Natural killer cell (primary cell): ENCODE measurements at regions not wholly inside any gene's neighbourhood (a gene's known extent, or its start where the extent isn't known, plus 50 kb on each side); places are given as distances from the start of the nearest gene placed in this dataset.

ENCODE experiments used
- ATAC-seq, 3 donors: fragments of 150-1000 bp in 2 of 3; fragments of 200-7000 bp in 1 of 3; cut with Tn5 transposase; 1 replicate in 1 of 3; 2 replicates in 2 of 3; pipeline ENCODE4 v1.10.0; 2021; ENCODE audit warnings: mild to moderate bottlenecking in 2 of 3, moderate library complexity in 2 of 3
- DNase-seq, 2 donors: peaks; one replicate each; pipeline versions ENCODE4 v3.0.0 to v3.0.0-alpha.2; 2013 to 2021; ENCODE audit warnings: mixed read lengths in 1 of 2
- H3K27ac ChIP-seq: one replicate; pipeline ENCODE4 v1.5.1; 2013; ENCODE audit warnings: mild to moderate bottlenecking, low read length
- H3K27me3 ChIP-seq: one replicate; pipeline ENCODE4 v1.6.1; 2013; ENCODE audit warnings: low read length; ENCODE audit not compliant: control insufficient read depth, insufficient read depth
- H3K36me3 ChIP-seq: one replicate; pipeline ENCODE4 v1.6.1; 2013; ENCODE audit warnings: low read length; ENCODE audit not compliant: control insufficient read depth, insufficient read depth
- H3K4me1 ChIP-seq: one replicate; pipeline ENCODE4 v1.6.1; 2013; ENCODE audit warnings: low read length; ENCODE audit not compliant: control insufficient read depth, insufficient read depth
- H3K4me3 ChIP-seq: one replicate; pipeline ENCODE4 v1.5.1; 2013; ENCODE audit warnings: low read length
- H3K9me3 ChIP-seq: one replicate; pipeline ENCODE4 v1.6.1; 2013; ENCODE audit warnings: low read length; ENCODE audit not compliant: control insufficient read depth, insufficient read depth
- H3K27ac Mint-ChIP-seq, 2 donors: one replicate each; pipeline ENCODE4 v1.8.0; 2022; ENCODE audit warnings: mild to moderate bottlenecking in 2 of 2, mixed read lengths in 2 of 2, moderate library complexity in 1 of 2
- H3K27me3 Mint-ChIP-seq, 2 donors: one replicate each; pipeline ENCODE4 v1.8.0; 2022; ENCODE audit warnings: low read depth in 2 of 2, mixed read lengths in 2 of 2
- H3K36me3 Mint-ChIP-seq: one replicate; pipeline ENCODE4 v1.8.0; 2022; ENCODE audit warnings: mixed read lengths
- H3K4me1 Mint-ChIP-seq, 2 donors: one replicate each; pipeline ENCODE4 v1.8.0; 2022; ENCODE audit warnings: mixed read lengths in 2 of 2
- H3K4me3 Mint-ChIP-seq: one replicate; pipeline ENCODE4 v1.8.0; 2022; ENCODE audit warnings: mild to moderate bottlenecking, moderate library complexity, mixed read lengths
- H3K9me3 Mint-ChIP-seq, 2 donors: one replicate each; pipeline ENCODE4 v1.8.0; 2022; ENCODE audit warnings: mixed read lengths in 2 of 2
- WGBS: methylation state at CpG from one replicate; pipeline ENCODE4 v1.1.7; 2013; ENCODE audit warnings: missing lambda C conversion rate; ENCODE audit not compliant: insufficient coverage; 5-methylcytosine and 5-hydroxymethylcytosine counted together
- intact Hi-C: fragments of 100-400 bp; cut with micrococcal nuclease; formaldehyde crosslinking; loops from one replicate; pipeline ENCODE4 v1.14.2; 2022
- TF ChIP-seq, protein P1 (sequence below): fragments of 200-600 bp; IDR thresholded peaks from one replicate; pipeline ENCODE4 v1.8.0; 2022; ENCODE audit warnings: antibody characterized with exemption

DNA sequence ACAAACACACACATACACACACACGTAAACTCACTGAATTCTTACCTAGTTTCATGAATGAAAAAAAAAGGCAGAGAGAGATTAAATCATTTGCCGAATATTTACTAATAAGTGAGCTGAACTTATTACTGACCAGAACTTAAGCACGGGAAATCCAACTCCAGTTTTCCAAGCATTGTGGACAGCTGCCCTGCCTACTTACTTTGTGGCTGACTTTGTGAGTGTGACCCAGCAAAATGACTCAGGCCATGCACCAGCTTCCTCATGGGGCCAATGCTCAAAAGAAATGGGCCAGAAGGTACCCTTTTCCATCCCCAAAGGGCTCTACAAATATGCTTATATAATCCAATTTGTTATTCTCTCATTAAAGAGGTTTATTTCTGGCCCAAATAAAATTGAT lies 87.4 kb upstream of the RHOBTB1 start:
- no peak overlapping the region for H3K27ac Mint-ChIP-seq
- H3K4me3 Mint-ChIP-seq, result no peak overlapping the region
- Histone ChIP-seq H3K9me3 (no peaks in the 10 kb centered on the region), H3K27ac (no peak overlapping the region), H3K27me3 (no peaks in the 10 kb centered on the region), H3K36me3 (no peaks in the 10 kb centered on the region), H3K4me3 (no peak overlapping the region), H3K4me1 (no peaks in the 10 kb centered on the region)
- ATAC-seq, result no peak
- H3K27me3 Mint-ChIP-seq, result peaks cover 5 to 10% of the 10 kb centered on the region in 2 donors
- no peaks in the 10 kb centered on the region for H3K36me3 Mint-ChIP-seq
- H3K9me3 Mint-ChIP-seq, result no peaks in the 10 kb centered on the region
- no peak for DNase-seq
- 91% methylated on average over 3 of the region's 3 CpGs for WGBS
- TF ChIP-seq, protein P1, sequence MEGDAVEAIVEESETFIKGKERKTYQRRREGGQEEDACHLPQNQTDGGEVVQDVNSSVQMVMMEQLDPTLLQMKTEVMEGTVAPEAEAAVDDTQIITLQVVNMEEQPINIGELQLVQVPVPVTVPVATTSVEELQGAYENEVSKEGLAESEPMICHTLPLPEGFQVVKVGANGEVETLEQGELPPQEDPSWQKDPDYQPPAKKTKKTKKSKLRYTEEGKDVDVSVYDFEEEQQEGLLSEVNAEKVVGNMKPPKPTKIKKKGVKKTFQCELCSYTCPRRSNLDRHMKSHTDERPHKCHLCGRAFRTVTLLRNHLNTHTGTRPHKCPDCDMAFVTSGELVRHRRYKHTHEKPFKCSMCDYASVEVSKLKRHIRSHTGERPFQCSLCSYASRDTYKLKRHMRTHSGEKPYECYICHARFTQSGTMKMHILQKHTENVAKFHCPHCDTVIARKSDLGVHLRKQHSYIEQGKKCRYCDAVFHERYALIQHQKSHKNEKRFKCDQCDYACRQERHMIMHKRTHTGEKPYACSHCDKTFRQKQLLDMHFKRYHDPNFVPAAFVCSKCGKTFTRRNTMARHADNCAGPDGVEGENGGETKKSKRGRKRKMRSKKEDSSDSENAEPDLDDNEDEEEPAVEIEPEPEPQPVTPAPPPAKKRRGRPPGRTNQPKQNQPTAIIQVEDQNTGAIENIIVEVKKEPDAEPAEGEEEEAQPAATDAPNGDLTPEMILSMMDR, result no peak
- H3K4me1 Mint-ChIP-seq, result no peaks in the 10 kb centered on the region
- intact Hi-C loops, result no loop called here

DNA sequence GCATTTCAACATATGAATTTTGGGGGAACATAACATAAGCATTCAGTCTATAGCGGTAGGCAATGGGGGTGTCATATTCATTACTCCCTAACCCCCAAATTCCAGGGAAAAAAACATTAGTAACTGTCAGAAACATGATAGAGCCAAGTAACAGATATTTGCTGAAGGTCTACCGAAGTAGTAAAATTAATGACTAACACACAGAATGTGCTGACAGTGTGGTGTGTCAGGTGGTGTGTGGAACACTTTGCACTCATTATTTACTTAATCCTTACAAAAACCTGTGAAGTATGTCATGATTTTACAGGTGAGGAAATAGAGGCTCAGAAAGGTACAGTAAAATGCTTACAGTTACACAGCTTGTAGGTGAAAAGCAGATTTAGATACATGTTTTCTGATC lies 85.4 kb upstream of the RHOBTB1 start:
- Histone ChIP-seq H3K9me3 (no peaks in the 10 kb centered on the region), H3K4me1 (no peaks in the 10 kb centered on the region), H3K27me3 (no peaks in the 10 kb centered on the region), H3K4me3 (no peak overlapping the region), H3K36me3 (no peaks in the 10 kb centered on the region), H3K27ac (no peak overlapping the region)
- no peaks in the 10 kb centered on the region for H3K36me3 Mint-ChIP-seq
- no peak overlapping the region for H3K4me3 Mint-ChIP-seq
- DNase-seq, result no peak
- no peak overlapping the region for H3K27ac Mint-ChIP-seq
- ATAC-seq, result no peak
- no peaks in the 10 kb centered on the region for H3K4me1 Mint-ChIP-seq
- no peaks in the 10 kb centered on the region for H3K9me3 Mint-ChIP-seq
- H3K27me3 Mint-ChIP-seq, result peaks cover 9 to 11% of the 10 kb centered on the region in 2 donors
- TF ChIP-seq, protein P1, result no peak
- WGBS, result 90% methylated on average over 2 of the region's 2 CpGs
- intact Hi-C loops, result no loop called here

DNA sequence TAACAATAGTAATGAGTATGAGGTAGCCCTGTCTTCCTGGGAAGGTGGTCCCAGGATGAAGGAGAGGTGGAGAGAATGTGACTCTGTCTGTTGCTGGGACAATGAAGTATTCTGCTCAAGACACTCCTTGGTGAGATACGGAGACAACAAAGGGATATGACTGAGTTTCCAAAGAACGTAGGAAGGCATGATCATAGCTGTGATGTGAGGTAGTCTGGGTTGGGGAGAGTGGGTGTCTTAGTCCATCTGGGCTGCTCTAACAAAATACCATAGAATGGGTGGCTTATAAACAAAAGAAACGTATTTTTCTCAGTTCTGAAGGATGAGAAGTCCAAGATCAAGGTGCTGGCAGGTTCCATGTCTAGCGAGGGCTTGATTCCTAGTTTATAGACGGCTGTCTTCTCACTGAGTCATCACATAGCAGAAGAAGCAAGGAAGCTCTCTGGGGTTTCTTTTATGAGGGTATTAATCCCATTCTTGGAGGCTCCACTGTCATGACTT lies 84.9 kb upstream of the RHOBTB1 start:
- Histone ChIP-seq H3K27me3 (no peaks in the 10 kb centered on the region), H3K4me3 (no peak overlapping the region), H3K36me3 (no peaks in the 10 kb centered on the region), H3K9me3 (no peaks in the 10 kb centered on the region), H3K27ac (no peak overlapping the region), H3K4me1 (no peaks in the 10 kb centered on the region)
- no peak overlapping the region for H3K27ac Mint-ChIP-seq
- no peak for ATAC-seq
- no peaks in the 10 kb centered on the region for H3K9me3 Mint-ChIP-seq
- H3K4me1 Mint-ChIP-seq, result no peaks in the 10 kb centered on the region
- 74% methylated on average over 5 of the region's 5 CpGs for WGBS
- peaks cover 9 to 11% of the 10 kb centered on the region in 2 donors for H3K27me3 Mint-ChIP-seq
- TF ChIP-seq, protein P1, result no peak
- H3K36me3 Mint-ChIP-seq, result no peaks in the 10 kb centered on the region
- no peak for DNase-seq
- no peak overlapping the region for H3K4me3 Mint-ChIP-seq
- intact Hi-C loops, result no loop called here

DNA sequence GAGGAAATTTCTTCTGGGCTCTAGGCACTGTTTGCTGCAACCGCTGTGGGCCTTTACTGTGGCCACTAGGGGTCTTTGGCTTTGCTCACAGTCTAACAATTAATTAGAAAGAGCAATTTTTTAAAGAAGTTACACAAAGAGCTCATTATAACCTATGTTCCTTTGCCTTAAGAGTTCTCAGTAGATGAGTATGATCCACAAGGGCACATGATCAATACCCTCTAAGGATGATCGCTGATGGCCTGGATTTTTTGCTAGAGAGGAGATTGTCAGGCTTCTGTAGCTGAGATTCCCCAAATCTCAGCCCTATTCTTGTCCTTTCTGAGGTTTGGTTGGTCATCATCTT lies 80.8 kb upstream of the RHOBTB1 start:
- H3K4me3 Mint-ChIP-seq, result no peak overlapping the region
- Histone ChIP-seq H3K27ac (no peak overlapping the region), H3K4me1 (no peaks in the 10 kb centered on the region), H3K27me3 (no peaks in the 10 kb centered on the region), H3K4me3 (no peak overlapping the region), H3K9me3 (no peaks in the 10 kb centered on the region), H3K36me3 (no peaks in the 10 kb centered on the region)
- ATAC-seq (no peak), DNase-seq (no peak)
- no peaks in the 10 kb centered on the region for H3K4me1 Mint-ChIP-seq
- intact Hi-C loops, result no loop called here
- H3K36me3 Mint-ChIP-seq, result no peaks in the 10 kb centered on the region
- no peaks in the 10 kb centered on the region for H3K9me3 Mint-ChIP-seq
- H3K27me3 Mint-ChIP-seq, result peaks cover 9 to 11% of the 10 kb centered on the region in 2 donors
- no peak overlapping the region for H3K27ac Mint-ChIP-seq
- WGBS, result 38% methylated on average over 2 of the region's 2 CpGs
- TF ChIP-seq, protein P1, result no peak
